Suprapubic skin (tissue), 4 donors: ENCODE measurements at regions not wholly inside any gene's neighbourhood (a gene's known extent, or its start where the extent isn't known, plus 50 kb on each side); places are given as distances from the start of the nearest gene placed in this dataset.

ENCODE experiments used
- POLR2A ChIP-seq, 2 donors: fragments of 450-650 bp; IDR thresholded peaks; one replicate each; pipeline ENCODE4 v1.6.1; 2017; ENCODE audit warnings: antibody characterized with exemption in 2 of 2, mild to moderate bottlenecking in 2 of 2, moderate library complexity in 2 of 2
- POLR2AphosphoS5 ChIP-seq, 3 donors: sonication (generic); formaldehyde crosslinking; IDR thresholded peaks; one replicate each; pipeline ENCODE4 v1.6.1; 2017; ENCODE audit warnings: antibody characterized with exemption in 3 of 3
- TF ChIP-seq, protein P1 (sequence below), 2 donors: fragments of 200-600 bp in 1 of 2; fragments of 450-650 bp in 1 of 2; sonication (generic) in 1 of 2; IDR thresholded peaks; one replicate each; pipeline ENCODE4 v1.5.1; 2016 to 2019; ENCODE audit warnings: antibody characterized with exemption in 2 of 2, mild to moderate bottlenecking in 1 of 2, moderate library complexity in 1 of 2

- TF ChIP-seq, protein P1, sequence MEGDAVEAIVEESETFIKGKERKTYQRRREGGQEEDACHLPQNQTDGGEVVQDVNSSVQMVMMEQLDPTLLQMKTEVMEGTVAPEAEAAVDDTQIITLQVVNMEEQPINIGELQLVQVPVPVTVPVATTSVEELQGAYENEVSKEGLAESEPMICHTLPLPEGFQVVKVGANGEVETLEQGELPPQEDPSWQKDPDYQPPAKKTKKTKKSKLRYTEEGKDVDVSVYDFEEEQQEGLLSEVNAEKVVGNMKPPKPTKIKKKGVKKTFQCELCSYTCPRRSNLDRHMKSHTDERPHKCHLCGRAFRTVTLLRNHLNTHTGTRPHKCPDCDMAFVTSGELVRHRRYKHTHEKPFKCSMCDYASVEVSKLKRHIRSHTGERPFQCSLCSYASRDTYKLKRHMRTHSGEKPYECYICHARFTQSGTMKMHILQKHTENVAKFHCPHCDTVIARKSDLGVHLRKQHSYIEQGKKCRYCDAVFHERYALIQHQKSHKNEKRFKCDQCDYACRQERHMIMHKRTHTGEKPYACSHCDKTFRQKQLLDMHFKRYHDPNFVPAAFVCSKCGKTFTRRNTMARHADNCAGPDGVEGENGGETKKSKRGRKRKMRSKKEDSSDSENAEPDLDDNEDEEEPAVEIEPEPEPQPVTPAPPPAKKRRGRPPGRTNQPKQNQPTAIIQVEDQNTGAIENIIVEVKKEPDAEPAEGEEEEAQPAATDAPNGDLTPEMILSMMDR (IDR thresholded peaks at IDR 0.05), result no peak
- TF ChIP-seq POLR2AphosphoS5 (IDR thresholded peaks at IDR 0.05) (no peak), POLR2A (IDR thresholded peaks at IDR 0.05) (no peak)
Observed at GRCh38 chr4:136241221-136241986, 1290.9 kb downstream of the PCDH18 start.
